ENCODE measurements at regions not wholly inside any gene's neighbourhood (a gene's known extent, or its start where the extent isn't known, plus 50 kb on each side); places are given as distances from the start of the nearest gene placed in this dataset.
"Not testable (repeated sequence)": the region's sequence is repeated elsewhere in the genome, so short reads cannot be mapped to it uniquely, and the experiment has no call there.

GRCh38 chr14:43369710-43370564 lies 1137.1 kb downstream of the FSCB start:
- Mint-ChIP-seq H3K4me3 (no peak overlapping the region), H3K27ac (no peak overlapping the region), H3K4me1 (ENCODE audit: low read depth) (no peaks in the 10 kb centered on the region), H3K9me3 (peaks cover 38% of the 10 kb centered on the region), H3K36me3 (ENCODE audit: low read depth) (no peaks in the 10 kb centered on the region), H3K27me3 (no peaks in the 10 kb centered on the region)
- intact Hi-C loops (cut with micrococcal nuclease): no loop called here

GRCh38 chr14:43362586-43362985 lies 1144.5 kb downstream of the FSCB start:
- Mint-ChIP-seq H3K4me1 (ENCODE audit: low read depth) (no peaks in the 10 kb centered on the region), H3K9me3 (peaks cover 23% of the 10 kb centered on the region), H3K4me3 (no peak overlapping the region), H3K27me3 (no peaks in the 10 kb centered on the region), H3K27ac (no peak overlapping the region), H3K36me3 (ENCODE audit: low read depth) (no peaks in the 10 kb centered on the region)
- intact Hi-C loops (cut with micrococcal nuclease): no loop called here

- Mint-ChIP-seq H3K4me1 (ENCODE audit: low read depth) (no peaks in the 10 kb centered on the region), H3K9me3 (peaks cover 15% of the 10 kb centered on the region), H3K27ac (no peak overlapping the region), H3K4me3 (no peak overlapping the region), H3K27me3 (no peaks in the 10 kb centered on the region), H3K36me3 (ENCODE audit: low read depth) (no peaks in the 10 kb centered on the region)
- intact Hi-C loops (cut with micrococcal nuclease): no loop called here
These were observed 1145.3 kb downstream of the FSCB start for GRCh38 chr14:43361751-43362150.

GRCh38 chr14:43360239-43360638 lies 1146.8 kb downstream of the FSCB start:
- H3K9me3 Mint-ChIP-seq: peaks cover 9% of the 10 kb centered on the region
- no peaks in the 10 kb centered on the region for H3K4me1 Mint-ChIP-seq (ENCODE audit: low read depth)
- intact Hi-C loops (cut with micrococcal nuclease): no loop called here
- no peaks in the 10 kb centered on the region for H3K27me3 Mint-ChIP-seq
- H3K4me3 Mint-ChIP-seq: no peak overlapping the region
- H3K36me3 Mint-ChIP-seq (ENCODE audit: low read depth): no peaks in the 10 kb centered on the region
- H3K27ac Mint-ChIP-seq: no peak overlapping the region

GRCh38 chr14:43359317-43359716 lies 1147.8 kb downstream of the FSCB start:
- H3K9me3 Mint-ChIP-seq: peaks cover 9% of the 10 kb centered on the region
- no peaks in the 10 kb centered on the region for H3K4me1 Mint-ChIP-seq (ENCODE audit: low read depth)
- H3K4me3 Mint-ChIP-seq: no peak overlapping the region
- H3K36me3 Mint-ChIP-seq (ENCODE audit: low read depth): no peaks in the 10 kb centered on the region
- H3K27ac Mint-ChIP-seq: no peak overlapping the region
- intact Hi-C loops (cut with micrococcal nuclease): no loop called here
- no peaks in the 10 kb centered on the region for H3K27me3 Mint-ChIP-seq

- Mint-ChIP-seq H3K36me3 (ENCODE audit: low read depth) (no peaks in the 10 kb centered on the region), H3K4me1 (ENCODE audit: low read depth) (no peaks in the 10 kb centered on the region), H3K9me3 (peaks cover 9% of the 10 kb centered on the region), H3K4me3 (no peak overlapping the region), H3K27ac (no peak overlapping the region), H3K27me3 (no peaks in the 10 kb centered on the region)
- intact Hi-C loops (cut with micrococcal nuclease): no loop called here
These were observed 1150.0 kb downstream of the FSCB start for GRCh38 chr14:43356979-43357545.

- Mint-ChIP-seq H3K9me3 (peaks cover 9% of the 10 kb centered on the region), H3K4me1 (ENCODE audit: low read depth) (no peaks in the 10 kb centered on the region), H3K27ac (no peak overlapping the region), H3K4me3 (no peak overlapping the region), H3K36me3 (ENCODE audit: low read depth) (no peaks in the 10 kb centered on the region), H3K27me3 (no peaks in the 10 kb centered on the region)
- intact Hi-C loops (cut with micrococcal nuclease): no loop called here
These were observed 1150.7 kb downstream of the FSCB start for GRCh38 chr14:43356382-43356781.

- H3K4me1 Mint-ChIP-seq (ENCODE audit: low read depth): no peaks in the 10 kb centered on the region
These were observed 1165.2 kb downstream of the FSCB start for GRCh38 chr14:43341921-43342320.

GRCh38 chr14:43338713-43339112 lies 1168.4 kb downstream of the FSCB start:
- no peaks in the 10 kb centered on the region for H3K36me3 Mint-ChIP-seq (ENCODE audit: low read depth)
- H3K9me3 Mint-ChIP-seq: peaks cover 32% of the 10 kb centered on the region
- no peaks in the 10 kb centered on the region for H3K27me3 Mint-ChIP-seq
- intact Hi-C loops (cut with micrococcal nuclease): no loop called here
- no peaks in the 10 kb centered on the region for H3K4me1 Mint-ChIP-seq (ENCODE audit: low read depth)
- no peak overlapping the region for H3K4me3 Mint-ChIP-seq
- no peak overlapping the region for H3K27ac Mint-ChIP-seq

More at GRCh38 chr14:43341921-43342320, 1165.2 kb downstream of the FSCB start:
- intact Hi-C loops (cut with micrococcal nuclease): no loop called here
- H3K9me3 Mint-ChIP-seq: peaks cover 53% of the 10 kb centered on the region
- H3K27me3 Mint-ChIP-seq: no peaks in the 10 kb centered on the region
- no peak overlapping the region for H3K27ac Mint-ChIP-seq
- no peak overlapping the region for H3K4me3 Mint-ChIP-seq
- H3K36me3 Mint-ChIP-seq (ENCODE audit: low read depth): no peaks in the 10 kb centered on the region

- Mint-ChIP-seq H3K4me1 (ENCODE audit: low read depth) (no peaks in the 10 kb centered on the region), H3K27me3 (no peaks in the 10 kb centered on the region), H3K9me3 (peaks cover 14% of the 10 kb centered on the region), H3K4me3 (no peak overlapping the region), H3K36me3 (ENCODE audit: low read depth) (no peaks in the 10 kb centered on the region), H3K27ac (no peak overlapping the region)
- intact Hi-C loops (cut with micrococcal nuclease): no loop called here
These were observed 1170.7 kb downstream of the FSCB start for GRCh38 chr14:43336351-43336750.

GRCh38 chr14:43326501-43327407 lies 1180.3 kb downstream of the FSCB start:
- H3K36me3 Mint-ChIP-seq (ENCODE audit: low read depth); H3K4me1 Mint-ChIP-seq (ENCODE audit: low read depth); H3K27ac Mint-ChIP-seq; H3K27me3 Mint-ChIP-seq; H3K4me3 Mint-ChIP-seq: not testable (repeated sequence)
- peaks cover 34% of the 10 kb centered on the region for H3K9me3 Mint-ChIP-seq
- intact Hi-C loops (cut with micrococcal nuclease): loop anchor here (10.0 kb wide), 1 partner anchor 118 kb away; no protein-coding TSS in a partner anchor

GRCh38 chr14:43316427-43316826 lies 1190.7 kb downstream of the FSCB start:
- Mint-ChIP-seq H3K4me3 (no peak overlapping the region), H3K4me1 (ENCODE audit: low read depth) (no peaks in the 10 kb centered on the region), H3K36me3 (ENCODE audit: low read depth) (no peaks in the 10 kb centered on the region), H3K9me3 (no peaks in the 10 kb centered on the region), H3K27me3 (no peaks in the 10 kb centered on the region), H3K27ac (no peak overlapping the region)
- intact Hi-C loops (cut with micrococcal nuclease): no loop called here

GRCh38 chr14:43313719-43314118 lies 1193.4 kb downstream of the FSCB start:
- Mint-ChIP-seq H3K4me3 (no peak overlapping the region), H3K36me3 (ENCODE audit: low read depth) (no peaks in the 10 kb centered on the region)
- intact Hi-C loops (cut with micrococcal nuclease): no loop called here

More at GRCh38 chr14:43313719-43314118, 1193.4 kb downstream of the FSCB start:
- Mint-ChIP-seq H3K27me3 (no peaks in the 10 kb centered on the region), H3K9me3 (no peaks in the 10 kb centered on the region), H3K27ac (no peak overlapping the region), H3K4me1 (ENCODE audit: low read depth) (no peaks in the 10 kb centered on the region)

All from dendritic cell treated with granulocyte-macrophage colony-stimulating factor and Interleukin-4, amounts not matched to agents 40 ng/mL and 50 ng/mL, for 4 days (primary cell).